Activated CD4-positive, alpha-beta T cell treated with anti-CD3 and anti-CD28 coated beads, Interleukin-2, amount 50 U/mL, for 1 hour (primary cell): ENCODE measurements at regions not wholly inside any gene's neighbourhood (a gene's known extent, or its start where the extent isn't known, plus 50 kb on each side); places are given as distances from the start of the nearest gene placed in this dataset.

Source experiments
- DNase-seq: peaks from one replicate; pipeline ENCODE4 v3.0.0-alpha.2; 2020

DNA sequence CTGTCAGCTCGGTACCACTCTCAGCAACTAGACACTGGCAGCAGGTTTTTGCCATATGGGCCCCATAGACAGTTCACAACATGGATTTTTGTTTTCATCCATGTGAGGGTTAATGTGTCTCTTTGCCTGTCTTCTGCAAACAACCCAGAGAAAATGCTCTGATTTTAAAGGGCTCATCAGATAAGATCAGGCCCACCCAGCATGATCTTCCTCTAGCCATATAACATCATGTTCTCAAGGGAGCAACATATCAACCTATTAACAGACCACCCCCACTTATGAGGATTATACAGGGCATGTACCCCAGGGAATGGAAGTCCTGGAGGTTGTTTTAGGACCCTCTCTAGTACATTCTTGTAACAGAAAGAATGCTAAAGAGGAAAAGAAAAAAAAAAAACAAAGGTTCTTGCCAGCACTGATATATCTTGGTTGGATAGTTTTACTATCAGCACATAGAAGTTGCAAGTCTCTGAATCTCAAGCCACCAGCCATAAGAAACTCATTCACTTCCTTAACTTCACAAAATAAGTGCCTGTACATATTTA is 1015.1 kb downstream of the TLE4 start:
- DNase-seq = no peak

DNA sequence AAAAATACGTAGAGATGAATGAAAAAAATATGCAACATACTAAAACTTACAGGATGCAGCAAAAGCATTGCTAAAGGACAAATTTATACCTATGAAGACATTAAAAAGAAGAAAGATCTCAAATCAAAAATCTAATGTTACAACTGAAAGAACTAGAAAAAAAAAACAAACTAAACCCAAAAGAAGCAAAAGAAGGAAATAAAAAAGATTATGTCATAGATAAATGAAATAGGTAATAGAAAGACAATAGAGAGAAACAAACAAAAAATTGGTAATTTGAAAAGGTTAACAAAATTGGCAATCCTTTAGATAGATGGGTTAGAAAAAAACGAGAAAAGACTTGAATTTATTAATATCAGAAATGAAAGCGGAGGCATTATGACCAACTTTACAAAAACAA is 1000.2 kb downstream of the TLE4 start:
- no peak for DNase-seq

DNA sequence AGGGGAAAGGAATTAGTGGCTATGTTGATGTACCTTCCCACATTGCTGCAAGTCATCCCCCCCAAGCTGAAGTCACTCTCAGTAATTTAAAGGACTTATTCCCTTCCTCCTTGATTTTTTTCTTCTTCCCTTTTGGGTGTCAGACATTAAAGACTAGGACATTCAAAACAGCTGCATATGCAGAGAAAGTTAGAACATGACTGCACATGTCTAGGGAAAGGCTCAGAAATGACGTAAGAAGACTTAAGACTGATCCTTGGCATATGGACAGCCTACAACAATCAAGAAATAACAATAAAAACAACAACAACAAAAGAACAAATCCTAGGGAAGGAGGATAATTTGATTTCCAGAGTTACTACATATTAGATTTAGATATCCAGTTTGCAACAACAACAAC is 997.5 kb downstream of the TLE4 start:
- DNase-seq = no peak

- no peak for DNase-seq
Observed at GRCh38 chr9:80561526-80561925, 989.8 kb downstream of the TLE4 start.

- no peak for DNase-seq
Observed at GRCh38 chr9:80560976-80561375, 989.2 kb downstream of the TLE4 start.

DNA sequence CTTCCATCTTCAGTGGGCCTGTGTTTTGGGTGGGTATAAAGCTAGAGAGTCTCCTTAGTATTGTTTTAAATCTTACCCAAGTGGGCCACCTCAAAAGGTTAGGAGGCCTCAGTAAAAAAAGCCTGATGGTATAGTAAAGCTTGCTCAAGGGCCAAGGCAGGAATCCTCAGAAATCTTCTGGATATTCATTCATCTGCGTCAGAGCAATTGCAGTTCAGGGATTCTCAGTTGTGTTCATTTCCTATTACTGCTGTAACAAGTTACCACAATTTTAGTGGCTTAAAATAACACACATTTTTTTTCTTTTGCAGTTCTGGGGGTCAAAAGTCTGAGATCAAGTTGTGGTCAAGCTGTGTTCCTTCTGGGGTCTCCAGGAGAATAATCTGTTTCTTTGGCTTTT is 985.5 kb downstream of the TLE4 start:
- no peak for DNase-seq

DNA sequence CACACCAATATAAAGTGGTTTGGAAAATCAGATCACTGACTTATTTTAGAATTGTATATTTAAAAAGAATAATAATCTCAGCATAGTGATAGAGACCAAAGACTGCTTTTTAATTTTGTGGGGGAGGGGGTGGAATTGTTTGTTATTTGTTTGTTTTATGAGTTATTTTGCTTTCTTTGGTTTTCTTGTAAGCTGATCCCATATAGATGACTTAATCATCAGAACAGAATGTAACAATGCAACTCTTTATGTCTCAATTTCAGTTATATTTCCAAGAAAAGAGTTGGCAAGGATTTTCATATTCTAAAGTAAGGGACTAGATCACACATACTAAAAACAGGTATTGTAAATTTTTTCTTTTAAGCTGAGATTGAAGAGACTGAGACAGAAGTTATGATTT is 984.9 kb downstream of the TLE4 start:
- no peak for DNase-seq

- DNase-seq = no peak
Observed at GRCh38 chr9:80555782-80556325, 984.1 kb downstream of the TLE4 start.

DNA sequence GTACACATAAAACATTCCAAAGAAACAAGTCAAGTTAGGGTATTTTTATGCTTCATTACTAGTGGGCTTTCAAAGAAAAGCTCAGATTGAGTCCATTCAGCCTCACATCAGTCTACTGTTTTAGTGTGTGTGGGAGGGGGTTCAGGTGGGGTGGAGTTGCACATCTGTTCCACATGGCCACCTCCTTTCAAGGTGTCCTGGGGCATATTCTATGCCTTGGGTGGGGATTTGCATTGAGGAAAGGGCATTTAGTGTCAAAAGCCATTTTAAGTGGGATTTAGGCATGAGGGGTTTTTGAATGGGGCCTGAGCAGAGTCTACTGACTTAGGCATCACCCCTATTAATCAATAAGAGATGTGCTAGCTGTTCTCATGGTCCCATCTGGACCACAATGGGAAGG is 983.1 kb downstream of the TLE4 start:
- DNase-seq = no peak

GRCh38 chr9:80554301-80554700 is 982.5 kb downstream of the TLE4 start:
- DNase-seq = no peak

DNA sequence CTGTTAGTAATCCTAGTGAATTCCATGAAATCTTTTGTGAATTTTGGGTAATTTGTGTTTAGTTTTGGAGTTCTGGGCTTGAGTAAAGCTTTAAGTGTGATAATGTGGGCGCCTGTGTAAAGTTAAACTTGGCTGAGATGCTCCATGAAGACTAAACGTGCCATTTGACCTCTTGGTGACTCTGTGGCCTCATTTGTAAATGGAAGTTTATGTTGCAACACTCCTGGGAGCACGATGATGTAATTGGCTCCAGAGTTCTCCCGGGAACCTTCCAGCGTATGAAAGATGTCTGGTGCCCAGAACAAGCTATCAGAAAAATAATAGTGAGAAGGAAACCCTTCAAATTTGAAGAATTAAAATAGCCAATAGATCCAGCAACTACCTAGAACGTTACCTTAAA is 981.2 kb downstream of the TLE4 start:
- DNase-seq = no peak

DNA sequence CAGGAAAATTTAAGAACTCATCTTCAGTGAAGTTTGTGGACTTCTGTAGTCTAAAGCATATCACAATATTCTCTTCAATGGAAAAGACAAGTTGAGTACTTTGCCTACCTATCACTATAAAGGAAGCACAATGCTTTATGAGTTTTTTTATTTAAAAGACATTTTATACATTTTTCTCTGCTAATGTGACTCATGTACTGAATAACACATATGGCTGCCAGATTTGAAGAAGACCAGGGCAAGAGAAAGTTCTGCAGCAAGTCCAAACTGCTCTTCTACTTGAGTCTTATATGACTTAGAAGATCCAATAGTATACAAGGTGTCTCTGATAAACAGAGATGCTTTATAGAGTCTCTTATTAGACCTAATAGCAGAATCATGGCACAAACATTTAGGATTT is 978.4 kb downstream of the TLE4 start:
- DNase-seq = no peak

GRCh38 chr9:80547613-80548012 is 975.8 kb downstream of the TLE4 start:
- no peak for DNase-seq

DNA sequence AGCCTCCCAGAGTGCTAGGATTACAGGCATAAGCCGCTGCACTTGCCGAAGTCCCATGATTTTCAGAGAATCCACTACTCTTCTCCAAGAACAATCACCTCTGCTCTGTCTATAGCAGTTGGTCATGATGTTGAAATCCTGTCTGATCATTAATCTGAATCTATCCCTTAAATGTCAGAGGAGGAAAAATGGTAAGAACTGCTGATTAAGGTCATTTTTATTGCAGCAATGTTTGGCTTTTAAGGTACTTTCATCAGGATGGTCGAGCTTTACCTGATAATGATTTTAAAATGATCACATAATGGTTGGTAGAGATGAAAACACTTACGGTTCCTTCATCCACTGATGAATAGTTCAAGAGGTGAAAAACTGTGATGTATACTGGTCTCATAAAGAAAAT is 968.6 kb downstream of the TLE4 start:
- no peak for DNase-seq

DNA sequence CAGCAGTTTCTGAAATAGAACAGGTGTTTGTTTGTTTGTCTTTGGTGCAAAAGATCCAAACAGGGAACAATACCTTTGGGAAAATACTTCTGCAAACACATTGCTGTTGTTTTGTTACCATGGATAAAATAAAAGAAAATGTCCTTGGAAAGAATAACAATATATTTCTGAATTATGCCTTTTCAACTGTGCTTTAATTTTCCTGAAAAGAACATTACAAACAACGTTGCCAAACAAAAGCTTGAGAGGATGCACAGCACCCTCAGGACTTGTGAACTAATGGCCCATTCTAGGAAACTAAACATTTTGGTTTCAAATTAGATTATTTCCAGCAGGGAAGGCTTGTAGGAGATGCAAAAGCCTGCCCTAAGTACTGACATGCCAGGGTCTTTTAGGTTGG is 967.2 kb downstream of the TLE4 start:
- DNase-seq = no peak

DNA sequence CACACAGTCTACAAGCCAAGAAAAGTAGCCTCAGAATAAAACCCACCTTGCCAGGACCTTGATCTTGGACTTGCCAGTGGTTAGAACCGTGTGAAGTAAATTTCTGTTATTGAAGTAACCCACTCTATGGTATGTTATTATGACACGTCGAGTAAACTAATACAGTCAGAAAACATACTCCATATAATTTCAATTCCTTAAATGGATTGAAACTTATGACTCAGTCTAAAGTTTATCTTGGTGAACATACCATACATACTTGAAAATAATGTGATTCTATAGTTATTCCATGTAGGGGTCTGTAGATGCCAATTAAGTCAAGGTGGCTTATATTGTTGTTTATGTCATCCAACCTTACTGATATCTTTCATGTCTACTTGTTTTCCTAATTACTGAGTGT is 950.7 kb downstream of the TLE4 start:
- no peak for DNase-seq

DNA sequence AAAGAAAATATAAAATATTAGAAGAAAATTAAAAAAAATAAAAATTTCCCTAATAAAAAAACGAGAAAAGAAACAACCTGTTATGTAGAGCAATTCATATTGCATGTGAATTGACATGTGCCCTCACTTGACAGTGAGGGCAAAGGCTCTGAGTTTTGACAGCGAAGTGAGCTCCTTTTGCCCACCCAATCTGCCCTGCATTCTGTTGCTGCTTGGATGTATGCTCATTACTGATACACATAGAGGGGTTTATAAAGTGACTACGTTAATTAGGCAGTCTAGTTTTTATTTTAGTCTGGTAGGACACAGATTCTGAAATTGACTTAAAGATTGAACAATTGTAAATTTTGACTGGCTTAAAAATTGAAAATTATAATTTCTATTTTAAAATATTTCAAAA is 949.4 kb downstream of the TLE4 start:
- no peak for DNase-seq

- no peak for DNase-seq
Observed at GRCh38 chr9:80520231-80520630, 948.5 kb downstream of the TLE4 start.

GRCh38 chr9:80518441-80518840 is 946.7 kb downstream of the TLE4 start:
- DNase-seq = no peak

GRCh38 chr9:80516679-80517078 is 944.9 kb downstream of the TLE4 start:
- no peak for DNase-seq

DNA sequence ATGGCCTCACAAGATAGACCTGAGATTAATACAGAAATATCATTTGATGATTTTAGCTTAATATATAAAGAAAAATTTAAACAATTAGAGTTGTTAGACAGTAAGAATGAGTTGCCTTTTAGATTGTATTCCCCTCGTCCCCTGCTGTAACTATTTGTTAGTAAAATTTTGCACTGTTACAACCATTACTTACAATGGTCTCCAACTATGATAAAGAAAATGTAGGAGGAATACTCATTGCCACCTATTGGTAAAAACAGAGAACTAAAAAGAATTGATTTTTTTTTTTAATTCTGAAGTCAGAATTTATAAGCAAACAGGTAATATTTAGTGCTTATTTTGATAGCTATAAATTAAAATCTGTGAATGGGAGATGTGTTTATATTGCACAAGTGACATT is 937.6 kb downstream of the TLE4 start:
- no peak for DNase-seq

DNA sequence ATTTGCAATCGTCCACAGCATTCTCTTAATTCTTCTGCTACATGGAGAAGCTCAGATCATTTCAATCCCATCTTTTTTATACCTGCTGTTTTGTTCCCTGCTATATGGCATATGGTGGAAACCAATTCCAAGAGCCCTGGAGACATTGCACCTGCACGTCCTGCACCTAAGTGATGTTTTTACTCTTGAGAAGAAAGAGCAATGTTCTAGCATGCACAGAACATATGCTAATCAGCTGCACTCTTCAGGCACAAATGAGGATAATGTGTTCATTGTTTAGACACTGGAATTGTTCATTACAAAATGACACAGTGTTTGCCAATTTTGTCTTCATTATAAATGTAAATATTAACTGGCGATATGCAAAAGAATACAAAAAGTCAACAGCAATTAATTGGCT is 935.8 kb downstream of the TLE4 start:
- no peak for DNase-seq

GRCh38 chr9:80504601-80505230 is 933.0 kb downstream of the TLE4 start:
- DNase-seq = no peak

GRCh38 chr9:80503671-80504281 is 932.0 kb downstream of the TLE4 start:
- DNase-seq = no peak

DNA sequence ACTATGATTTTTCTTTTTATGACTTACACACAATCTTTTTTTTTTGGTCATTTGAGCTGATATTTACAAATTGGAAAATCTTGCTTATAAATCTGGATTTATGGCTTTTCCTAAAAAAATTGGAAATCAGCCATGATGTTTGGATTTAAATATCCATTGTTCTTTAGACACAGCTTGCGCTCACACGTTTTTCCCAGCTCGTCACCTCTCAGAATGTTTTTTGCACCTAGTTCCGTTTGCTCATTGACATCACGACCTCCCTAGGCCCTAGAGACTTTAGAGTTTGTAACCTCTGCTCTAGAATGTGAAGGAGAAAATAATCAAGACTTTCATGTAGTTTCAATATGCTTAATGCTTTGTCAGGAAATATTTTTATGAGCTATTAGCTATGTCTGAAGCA is 930.5 kb downstream of the TLE4 start:
- DNase-seq = no peak
